Dermis microvascular lymphatic vessel endothelial cell (primary cell): ENCODE measurements at regions not wholly inside any gene's neighbourhood (a gene's known extent, or its start where the extent isn't known, plus 50 kb on each side); places are given as distances from the start of the nearest gene placed in this dataset.

Source experiments
- DNase-seq, 2 donors: peaks; one replicate each; pipeline versions ENCODE4 v3.0.0 to v3.0.0-alpha.2; 2010; ENCODE audit warnings: low read depth in 2 of 2

DNA sequence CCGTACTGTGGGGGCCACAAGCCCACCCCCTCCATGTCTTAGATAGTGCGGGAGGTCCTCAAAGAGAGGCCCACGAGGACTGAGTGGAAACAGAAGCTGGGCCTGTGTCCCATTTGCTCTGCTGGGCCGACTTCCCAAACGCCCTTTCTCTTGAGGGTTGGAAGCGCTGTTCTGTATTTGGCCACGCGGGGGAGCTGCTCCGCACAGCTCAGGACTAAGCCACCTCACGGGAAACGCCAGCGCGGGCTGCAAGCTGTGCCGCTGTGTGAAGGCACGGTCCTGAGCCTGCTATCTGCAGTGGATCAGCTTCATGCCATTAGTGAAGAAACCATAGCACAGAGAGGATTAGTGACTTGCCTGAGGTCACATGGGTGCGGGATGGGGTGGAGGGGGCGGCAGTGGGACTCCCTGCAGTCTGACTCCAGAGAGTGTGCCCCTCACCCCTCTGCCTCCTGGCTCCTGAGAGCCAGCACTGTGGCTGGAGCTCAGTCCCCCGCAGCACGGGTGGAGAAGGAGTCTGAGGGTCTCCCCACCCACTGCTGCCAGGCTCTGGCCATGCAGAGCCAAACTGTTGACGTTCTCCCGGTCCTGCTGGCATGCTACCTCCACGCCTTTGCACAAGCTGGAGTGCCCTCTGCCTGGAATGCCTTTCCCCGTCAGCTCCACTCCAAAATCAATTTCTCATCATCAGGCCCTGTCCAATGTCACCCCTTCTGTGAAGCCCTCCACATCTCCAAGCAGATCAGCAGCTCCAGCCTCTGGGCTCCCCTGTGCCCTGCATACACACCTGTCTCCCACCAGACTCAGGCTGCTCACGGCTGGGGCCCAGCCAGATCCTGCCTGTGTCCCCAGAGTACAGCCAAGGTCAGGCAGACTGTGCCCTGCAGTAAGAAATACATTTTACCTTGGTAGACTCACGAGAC lies 51.5 kb upstream of the LRRC32 start:
- DNase-seq = peak; percentile 55 to 73

DNA sequence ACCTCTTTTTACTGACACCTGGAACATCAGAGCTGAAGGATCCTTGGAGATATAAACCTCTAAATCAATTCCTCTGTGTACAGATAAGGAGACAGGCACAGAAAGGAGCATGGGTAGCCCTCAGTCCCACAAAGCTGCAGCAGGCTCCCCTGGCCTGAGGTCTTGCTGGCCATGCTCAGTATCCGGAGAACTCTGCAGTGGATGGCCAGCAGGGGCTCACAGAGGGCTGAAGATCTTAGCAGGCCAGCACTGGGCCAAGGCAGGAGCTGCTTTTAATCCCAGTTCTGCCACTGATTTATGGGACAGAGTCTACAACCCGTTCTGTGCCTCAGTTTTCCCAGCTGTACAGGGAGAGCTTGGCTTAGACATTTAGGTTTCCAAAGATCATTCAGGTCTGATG lies 52.6 kb upstream of the LRRC32 start:
- no peak for DNase-seq

DNA sequence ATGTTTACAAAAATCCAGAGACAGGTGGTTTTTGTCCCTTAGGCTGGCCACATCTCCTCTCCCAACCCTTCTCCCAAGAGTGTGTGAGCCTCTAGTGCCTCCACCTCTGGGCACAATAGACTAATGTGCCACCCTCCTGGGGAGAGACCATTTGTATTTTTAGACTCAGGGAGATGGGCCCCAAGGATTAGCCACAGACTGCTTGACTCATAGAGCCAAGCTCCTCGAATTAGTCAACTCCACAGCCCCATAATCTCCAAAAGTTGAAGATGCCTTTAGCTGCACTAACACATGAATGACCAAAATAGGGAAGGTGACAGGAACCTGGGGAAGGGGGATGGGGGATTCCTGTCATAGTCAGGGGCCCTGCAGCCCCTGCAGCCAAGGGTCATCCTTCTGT lies 53.0 kb upstream of the LRRC32 start:
- DNase-seq = no peak

GRCh38 chr11:76724171-76724768 lies 53.7 kb upstream of the LRRC32 start:
- no peak for DNase-seq

- DNase-seq = no peak
These were observed 54.9 kb upstream of the TSKU start for GRCh38 chr11:76728227-76728626.

- no peak for DNase-seq
These were observed 54.4 kb upstream of the TSKU start for GRCh38 chr11:76728778-76729177.

GRCh38 chr11:76729214-76729613 lies 53.9 kb upstream of the TSKU start:
- DNase-seq = no peak

DNA sequence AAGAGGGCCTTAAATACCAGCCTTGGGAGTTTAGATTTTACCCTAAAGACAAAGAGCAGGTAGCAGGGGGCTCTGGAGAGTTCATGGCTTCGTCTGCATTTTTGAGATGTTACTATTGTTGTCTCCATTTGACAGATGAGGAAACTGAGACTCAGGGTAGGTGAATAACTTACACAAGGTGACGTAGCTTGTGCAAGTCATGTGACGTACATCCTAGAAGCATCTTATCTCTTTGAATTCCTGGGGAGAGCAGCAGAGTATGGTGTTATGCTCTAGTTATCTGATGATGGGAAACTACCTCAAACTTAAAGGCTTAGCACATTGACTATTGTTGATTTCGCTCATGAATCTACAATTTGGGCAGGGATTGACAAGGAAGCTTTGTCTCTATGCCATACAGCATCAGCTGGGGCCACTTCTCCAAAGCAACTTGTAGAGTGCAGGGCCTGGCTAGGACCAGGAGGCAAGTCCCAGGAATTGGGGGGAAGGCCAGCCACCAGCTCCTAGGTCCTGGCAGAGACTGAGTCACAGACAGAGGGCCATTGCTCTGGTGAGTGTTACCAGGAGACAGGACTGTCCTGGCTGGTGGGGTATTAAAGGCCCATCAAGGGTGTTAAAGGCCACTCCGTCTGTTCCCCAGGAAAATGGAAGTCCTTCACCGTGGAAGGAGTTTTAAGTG lies 52.1 kb upstream of the TSKU start:
- DNase-seq = no peak

DNA sequence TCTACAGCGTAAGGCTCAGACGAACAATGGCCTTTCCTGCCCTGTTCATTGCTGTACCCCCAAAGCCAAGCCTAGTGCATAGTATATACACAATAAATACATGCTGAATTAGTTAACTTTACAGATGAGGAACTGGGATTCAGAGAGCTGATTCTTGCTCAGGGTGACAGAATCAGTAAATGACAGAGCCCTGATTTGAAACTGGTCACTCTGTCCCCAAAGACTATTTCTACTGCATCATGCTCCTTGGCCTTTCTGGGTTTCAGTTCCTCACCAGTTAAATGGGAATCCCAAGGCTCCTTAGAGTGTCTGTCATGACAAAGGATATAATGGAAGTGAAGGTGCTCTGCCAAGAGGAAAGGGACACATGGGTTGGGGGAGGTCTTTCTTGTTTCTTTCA lies 50.5 kb upstream of the TSKU start:
- no peak for DNase-seq
